Kidney glomerular epithelial cell (primary cell): ENCODE measurements at regions not wholly inside any gene's neighbourhood (a gene's known extent, or its start where the extent isn't known, plus 50 kb on each side); places are given as distances from the start of the nearest gene placed in this dataset.

Experiments used
- DNase-seq: peaks from one replicate; lab custom pipeline; 2025; lab: John Stamatoyannopoulos, UW

GRCh38 chr10:64505501-64505900 is 984.3 kb downstream of the REEP3 start:
- no peak for DNase-seq

- no peak for DNase-seq
Measured at GRCh38 chr10:64506963-64507362, 985.8 kb downstream of the REEP3 start.

GRCh38 chr10:64507651-64508028 is 986.4 kb downstream of the REEP3 start:
- no peak for DNase-seq

GRCh38 chr10:64508029-64508661 is 986.9 kb downstream of the REEP3 start:
- DNase-seq: no peak

GRCh38 chr10:64515970-64516699 is 994.9 kb downstream of the REEP3 start:
- no peak for DNase-seq

GRCh38 chr10:64518456-64518855 is 997.3 kb downstream of the REEP3 start:
- DNase-seq: no peak

GRCh38 chr10:64519427-64519826 is 998.2 kb downstream of the REEP3 start:
- DNase-seq: no peak

- DNase-seq: no peak
Measured at GRCh38 chr10:64519831-64520230, 998.6 kb downstream of the REEP3 start.

- DNase-seq: no peak
Measured at GRCh38 chr10:64523065-64523759, 1002.0 kb downstream of the REEP3 start.

GRCh38 chr10:64528294-64529002 is 1007.2 kb downstream of the REEP3 start:
- DNase-seq: no peak

- DNase-seq: no peak
Measured at GRCh38 chr10:64529003-64529350, 1007.8 kb downstream of the REEP3 start.

- DNase-seq: no peak
Measured at GRCh38 chr10:64534616-64535015, 1013.4 kb downstream of the REEP3 start.

- no peak for DNase-seq
Measured at GRCh38 chr10:64535131-64535867, 1014.1 kb downstream of the REEP3 start.

- no peak for DNase-seq
Measured at GRCh38 chr10:64537112-64537511, 1015.9 kb downstream of the REEP3 start.

GRCh38 chr10:64537928-64538327 is 1016.7 kb downstream of the REEP3 start:
- no peak for DNase-seq

- no peak for DNase-seq
Measured at GRCh38 chr10:64546073-64546472, 1024.9 kb downstream of the REEP3 start.

- no peak for DNase-seq
Measured at GRCh38 chr10:64547168-64547567, 1026.0 kb downstream of the REEP3 start.

GRCh38 chr10:64555666-64556065 is 1034.5 kb downstream of the REEP3 start:
- DNase-seq: no peak

- no peak for DNase-seq
Measured at GRCh38 chr10:64558094-64558835, 1037.1 kb downstream of the REEP3 start.

GRCh38 chr10:64571056-64571455 is 1049.9 kb downstream of the REEP3 start:
- DNase-seq: no peak

- DNase-seq: no peak
Measured at GRCh38 chr10:64573623-64574325, 1052.6 kb downstream of the REEP3 start.
